Stimulated activated CD8-positive, alpha-beta memory T cell treated with anti-CD3 and anti-CD28 coated beads, Interleukin-4, amount 100 ng/mL, for 24 hours (primary cell): ENCODE measurements at regions not wholly inside any gene's neighbourhood (a gene's known extent, or its start where the extent isn't known, plus 50 kb on each side); places are given as distances from the start of the nearest gene placed in this dataset.

ENCODE experiments used
- DNase-seq: peaks from one replicate; pipeline ENCODE4 v3.0.0-alpha.2; 2020; ENCODE audit warnings: low read depth

GRCh38 chr16:6131526-6132050, 1034.0 kb upstream of the EEF2KMT start:
- no peak for DNase-seq

DNA sequence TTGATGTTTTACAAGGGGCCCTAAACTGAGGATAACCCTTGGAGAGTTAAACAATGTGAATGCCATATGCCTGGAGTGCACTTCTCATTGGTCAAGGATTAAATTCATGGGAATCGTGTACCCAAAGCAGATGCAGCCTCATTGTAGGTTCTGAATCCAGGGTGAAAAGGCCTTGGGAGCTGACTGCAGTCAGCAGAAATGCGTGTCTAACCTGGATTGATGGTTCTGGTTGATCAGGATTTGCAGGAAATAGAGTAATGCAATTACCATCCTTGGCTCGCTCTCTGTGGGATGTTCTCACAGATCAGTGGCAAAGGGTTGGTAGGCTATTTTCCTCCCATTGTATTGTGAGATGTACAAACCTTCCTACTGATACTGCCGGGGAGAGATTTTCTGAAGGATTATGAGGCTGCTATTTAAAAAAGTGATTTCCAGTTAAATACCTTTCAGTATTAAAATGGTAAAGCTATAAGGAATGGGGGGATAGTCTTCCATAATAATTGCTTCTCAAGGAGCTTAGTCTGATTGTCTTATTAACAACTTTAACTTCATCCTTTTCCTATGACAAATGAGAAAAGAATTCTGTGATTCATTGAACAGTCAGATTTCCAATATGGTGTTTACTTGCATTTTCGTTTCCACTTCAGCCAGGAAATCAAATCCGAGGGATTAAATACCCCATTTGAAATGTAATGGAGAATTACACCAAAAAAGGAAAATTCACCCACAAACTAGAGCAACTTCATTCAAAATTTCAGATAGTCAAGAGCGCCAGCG, 1028.1 kb upstream of the EEF2KMT start:
- DNase-seq: no peak

GRCh38 chr16:6124136-6124535, 1026.5 kb upstream of the EEF2KMT start:
- no peak for DNase-seq

DNA sequence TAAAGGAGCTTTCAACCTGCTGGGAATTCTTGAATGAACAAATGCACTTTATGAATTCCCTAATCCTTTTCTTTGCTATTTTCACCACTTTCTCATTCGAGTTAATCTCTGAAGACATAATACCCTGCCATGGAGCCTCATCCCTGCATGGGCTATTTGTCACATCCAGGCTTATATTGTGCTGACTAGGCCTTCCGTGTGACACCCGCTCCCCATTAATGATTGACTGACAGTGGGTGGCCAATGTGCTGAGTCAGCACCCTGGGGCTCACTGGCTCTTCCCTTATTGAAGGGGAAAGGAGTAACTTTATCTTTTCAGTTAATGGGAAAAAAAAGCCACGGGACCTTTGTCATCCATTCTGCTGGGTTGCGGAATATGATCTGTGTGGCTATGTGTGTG, 1024.8 kb upstream of the EEF2KMT start:
- DNase-seq: no peak

GRCh38 chr16:6114691-6115090, 1017.1 kb upstream of the EEF2KMT start:
- DNase-seq: no peak

DNA sequence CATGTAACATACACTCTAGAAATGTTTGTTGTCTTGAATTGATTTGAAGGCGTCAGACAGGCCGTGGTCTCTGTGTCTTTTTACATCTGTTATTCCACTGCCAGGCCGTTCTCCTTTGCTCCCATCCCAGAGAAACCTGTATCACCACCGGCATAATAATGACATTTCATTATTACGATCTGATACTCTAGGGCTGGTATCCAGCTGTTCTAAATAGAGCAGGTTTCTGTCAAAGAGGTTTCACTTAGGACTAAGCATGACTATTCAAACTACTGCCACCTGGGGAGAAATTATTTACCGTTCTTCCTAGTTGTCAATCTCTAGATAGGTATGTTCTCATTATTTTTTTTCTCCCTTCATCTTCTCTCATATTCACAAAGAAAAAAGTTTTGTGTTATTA, 1016.2 kb upstream of the EEF2KMT start:
- no peak for DNase-seq

GRCh38 chr16:6112700-6113099, 1015.1 kb upstream of the EEF2KMT start:
- no peak for DNase-seq

GRCh38 chr16:6111390-6111789, 1013.8 kb upstream of the EEF2KMT start:
- DNase-seq: no peak

- DNase-seq: no peak
Measured at GRCh38 chr16:6110346-6110745, 1012.8 kb upstream of the EEF2KMT start.

GRCh38 chr16:6106061-6106460, 1008.5 kb upstream of the EEF2KMT start:
- no peak for DNase-seq

- DNase-seq: no peak
Measured at GRCh38 chr16:6105115-6105514, 1007.5 kb upstream of the EEF2KMT start.

DNA sequence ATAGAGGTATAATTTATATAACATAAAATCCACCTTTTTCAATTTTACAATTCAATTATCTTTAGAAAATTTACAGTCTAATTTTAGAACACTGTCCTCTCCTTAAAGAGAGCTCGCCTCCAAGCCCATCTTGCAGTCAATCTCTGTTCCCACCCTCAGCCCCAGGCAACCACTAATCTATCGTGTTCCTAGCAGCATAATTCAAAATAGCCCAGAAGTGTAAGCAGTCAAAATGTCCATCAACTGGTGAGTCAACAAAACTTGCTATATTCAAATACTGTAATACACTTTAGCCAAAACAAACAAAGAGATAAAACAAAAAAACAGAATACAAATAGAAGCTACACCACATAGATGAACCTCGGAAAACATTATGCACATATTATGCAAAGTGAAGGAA, 1006.8 kb upstream of the EEF2KMT start:
- DNase-seq: no peak

- DNase-seq: no peak
Measured at GRCh38 chr16:6103561-6103960, 1006.0 kb upstream of the EEF2KMT start.

DNA sequence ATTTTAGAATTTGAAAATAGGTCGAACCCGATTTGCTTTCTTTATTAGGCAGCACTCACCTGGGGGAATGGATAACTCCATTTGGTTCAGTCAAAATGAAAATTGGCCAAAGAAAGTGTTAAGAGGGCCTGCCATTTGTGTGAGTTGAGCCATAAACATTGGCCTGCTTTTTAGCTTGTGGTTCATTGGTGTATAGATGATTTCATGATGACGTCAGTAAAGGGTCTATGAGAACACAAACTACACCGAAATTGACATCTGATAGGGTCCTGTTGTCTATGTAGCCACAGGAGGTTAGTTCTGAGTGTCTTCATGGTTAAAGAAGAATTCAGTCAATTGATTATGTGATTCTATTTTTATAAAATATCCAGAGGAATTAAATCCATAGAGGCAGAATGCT, 1001.5 kb upstream of the EEF2KMT start:
- no peak for DNase-seq

- DNase-seq: no peak
Measured at GRCh38 chr16:6096931-6097670, 999.5 kb upstream of the EEF2KMT start.

DNA sequence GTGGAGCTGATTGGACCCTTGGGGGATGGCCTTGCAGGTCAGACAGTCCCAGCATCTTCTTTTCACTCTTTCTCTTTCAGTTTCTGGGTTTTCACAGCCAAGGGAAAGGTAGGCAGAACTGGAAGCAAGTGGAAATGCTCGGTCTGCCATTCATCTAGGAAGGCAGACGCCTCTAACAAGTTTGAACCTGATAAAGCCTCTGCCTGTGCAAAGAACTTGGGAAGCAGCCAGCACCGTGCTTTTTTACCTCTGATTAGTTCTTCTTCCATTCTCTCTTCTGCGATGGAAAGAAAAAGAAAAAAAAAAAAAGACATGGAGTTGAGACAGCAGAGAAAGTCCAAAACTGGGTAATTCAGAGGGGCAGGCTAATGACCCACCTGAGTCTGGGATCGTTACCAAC, 997.8 kb upstream of the EEF2KMT start:
- DNase-seq: no peak

DNA sequence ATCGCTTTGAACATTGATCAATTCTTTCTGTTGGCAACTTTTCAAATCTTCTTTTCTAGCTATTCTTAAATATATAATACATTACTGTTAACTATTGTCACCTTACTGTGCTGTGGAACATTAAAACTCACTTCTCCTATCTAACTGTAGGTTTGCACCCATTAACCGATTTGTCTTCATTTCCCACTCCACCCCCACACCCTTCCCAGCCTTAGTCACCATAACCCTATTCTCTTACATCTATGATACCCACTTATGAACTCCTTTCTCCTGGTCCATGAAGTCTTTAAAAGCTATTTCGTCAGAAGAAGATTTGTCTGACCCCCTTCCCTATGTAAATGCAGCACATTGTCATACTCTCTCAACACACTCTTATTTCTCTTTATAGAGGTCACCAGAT, 993.4 kb upstream of the EEF2KMT start:
- no peak for DNase-seq

DNA sequence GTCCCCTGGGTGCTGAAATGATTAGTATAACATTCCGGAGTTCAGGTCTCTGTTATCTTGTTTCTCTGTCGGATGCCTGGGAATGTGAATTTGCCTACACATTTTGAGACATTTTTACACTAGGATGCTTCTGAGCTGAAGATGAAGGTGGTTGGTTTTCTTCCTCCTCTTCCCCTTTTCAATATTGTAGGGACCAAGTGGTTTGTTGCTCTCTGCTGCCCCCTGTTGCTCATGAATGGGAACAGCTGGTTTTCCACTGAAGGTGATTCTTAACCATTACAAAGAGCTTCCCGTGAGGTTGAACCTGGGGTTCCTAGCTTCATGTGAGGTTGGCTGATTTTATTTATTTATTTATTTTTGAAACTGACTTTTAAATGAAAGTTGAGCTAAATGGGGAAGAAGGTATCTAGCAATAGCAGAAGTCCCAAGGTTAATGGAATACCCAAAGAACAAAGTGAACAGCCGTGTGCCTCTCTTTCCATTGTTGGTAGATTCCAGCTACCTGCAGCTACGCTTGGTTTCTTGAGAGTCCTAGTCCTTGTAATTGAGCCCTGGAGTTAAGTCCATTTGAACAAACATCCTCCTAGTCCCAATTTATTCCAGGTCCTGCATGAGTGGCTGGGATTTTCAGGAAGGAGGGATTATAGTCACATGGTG, 983.9 kb upstream of the EEF2KMT start:
- DNase-seq: no peak

- no peak for DNase-seq
Measured at GRCh38 chr16:6076631-6077030, 979.0 kb upstream of the EEF2KMT start.

- no peak for DNase-seq
Measured at GRCh38 chr16:6068063-6068462, 970.5 kb upstream of the EEF2KMT start.

DNA sequence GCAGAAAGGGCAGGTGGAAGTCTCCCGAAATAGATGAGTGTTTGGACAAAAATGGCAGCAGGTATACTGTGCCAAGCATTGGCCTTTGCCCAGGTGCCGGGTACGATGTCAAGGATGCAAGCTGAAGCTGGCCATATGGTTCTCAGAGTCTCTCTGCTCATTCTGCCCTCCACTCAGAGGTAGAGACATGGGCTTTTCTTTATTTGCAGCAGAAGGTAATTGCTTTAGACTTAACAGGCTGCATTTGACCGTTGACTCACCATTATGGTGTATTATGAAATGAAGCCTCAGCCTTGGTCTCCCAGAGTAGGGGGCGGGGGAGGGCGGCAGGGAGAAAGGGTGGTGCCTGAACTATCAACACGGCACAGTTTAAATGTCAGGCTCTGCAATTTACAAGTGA, 969.1 kb upstream of the EEF2KMT start:
- no peak for DNase-seq

DNA sequence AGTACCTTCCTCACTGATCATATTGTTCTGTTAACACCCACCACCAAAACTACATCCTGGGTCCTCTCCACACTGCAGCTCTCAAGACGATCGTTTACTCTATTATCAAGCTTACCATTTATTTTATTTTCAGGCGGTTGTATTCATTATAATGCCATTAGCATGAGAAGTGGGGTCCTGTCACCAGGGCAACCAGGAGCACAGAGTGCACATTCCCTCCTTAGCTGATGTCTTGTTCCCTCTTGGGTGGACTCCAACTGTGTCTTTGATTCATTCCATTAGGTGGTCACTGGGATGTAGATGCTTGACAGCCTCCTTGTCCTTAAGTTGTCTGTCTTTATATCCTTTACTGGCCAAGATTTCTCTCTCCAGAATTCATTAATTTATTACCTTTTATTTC, 965.9 kb upstream of the EEF2KMT start:
- DNase-seq: no peak

- DNase-seq: no peak
Measured at GRCh38 chr16:6059671-6060070, 962.1 kb upstream of the EEF2KMT start.
